ENCODE measurements at regions not wholly inside any gene's neighbourhood (a gene's known extent, or its start where the extent isn't known, plus 50 kb on each side); places are given as distances from the start of the nearest gene placed in this dataset.

- TF ChIP-seq PREB (CRISPR knock-in tag; IDR thresholded peaks at IDR 0.05; ENCODE audit: borderline replicate concordance) = no peak
- TF ChIP-seq ESRRA (CRISPR knock-in tag; IDR thresholded peaks at IDR 0.05; ENCODE audit: borderline replicate concordance) = no peak
- TF ChIP-seq ATF6 (CRISPR knock-in tag; IDR thresholded peaks at IDR 0.05) = no peak
Observed at GRCh38 chr20:47851774-47852173, 66.5 kb upstream of the SULF2 start (continued).

DNA sequence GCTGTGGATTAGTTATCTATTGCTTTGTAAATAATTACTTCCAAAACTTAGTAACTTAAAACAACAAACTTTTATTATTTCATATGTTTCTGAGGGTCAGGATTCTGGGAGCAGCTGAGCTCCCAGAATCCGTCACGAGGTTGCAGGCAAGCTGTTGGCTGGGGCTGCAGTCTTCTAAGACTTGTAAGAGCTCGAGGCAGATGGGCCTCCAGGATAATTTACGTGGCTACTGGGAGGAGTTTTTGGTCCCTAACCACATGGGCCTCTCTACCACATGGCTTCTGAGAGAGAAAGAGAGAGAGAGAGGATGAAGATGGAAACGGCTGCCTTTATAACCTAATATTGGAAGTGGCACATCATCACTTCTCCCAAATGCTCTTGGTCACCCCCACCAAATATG, 64.9 kb upstream of the SULF2 start:
- Mint-ChIP-seq H3K27ac (no peak overlapping the region), H3K27me3 (ENCODE audit: low read depth) (peaks cover 2% of the 10 kb centered on the region; the same call in 1 of the 2 replicates), H3K4me3 (no peak overlapping the region), H3K9me3 (peaks cover 23% of the 10 kb centered on the region), H3K4me1 (no peaks in the 10 kb centered on the region), H3K36me3 (peaks cover 10% of the 10 kb centered on the region)
- TF ChIP-seq ETV6 (CRISPR knock-in tag; IDR thresholded peaks at IDR 0.05) (no peak), GABPB1 (CRISPR knock-in tag; IDR thresholded peaks at IDR 0.05) (no peak), KAT7 (CRISPR knock-in tag; IDR thresholded peaks at IDR 0.05; ENCODE audit: borderline replicate concordance) (no peak), STAT6 (CRISPR knock-in tag; conservative IDR thresholded peaks at IDR 0.05; ENCODE audit: low read depth) (no peak), ZNF671 (CRISPR knock-in tag; IDR thresholded peaks at IDR 0.05) (no peak), HMGA2 (CRISPR knock-in tag; IDR thresholded peaks at IDR 0.05) (no peak), MYBL2 (CRISPR knock-in tag; IDR thresholded peaks at IDR 0.05) (no peak), ZBTB21 (CRISPR knock-in tag; IDR thresholded peaks at IDR 0.05; ENCODE audit: borderline replicate concordance) (no peak), ZNF281 (CRISPR knock-in tag; IDR thresholded peaks at IDR 0.05) (no peak), CBFB (CRISPR knock-in tag; IDR thresholded peaks at IDR 0.05; ENCODE audit: low read depth) (no peak), TP53 (CRISPR knock-in tag; IDR thresholded peaks at IDR 0.05) (no peak), ARID4B (CRISPR knock-in tag; IDR thresholded peaks at IDR 0.05; ENCODE audit: borderline replicate concordance) (no peak)
- TF ChIP-seq, protein P1, sequence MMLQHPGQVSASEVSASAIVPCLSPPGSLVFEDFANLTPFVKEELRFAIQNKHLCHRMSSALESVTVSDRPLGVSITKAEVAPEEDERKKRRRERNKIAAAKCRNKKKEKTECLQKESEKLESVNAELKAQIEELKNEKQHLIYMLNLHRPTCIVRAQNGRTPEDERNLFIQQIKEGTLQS (CRISPR knock-in tag; conservative IDR thresholded peaks at IDR 0.05) = no peak
- TF ChIP-seq, protein P2, sequence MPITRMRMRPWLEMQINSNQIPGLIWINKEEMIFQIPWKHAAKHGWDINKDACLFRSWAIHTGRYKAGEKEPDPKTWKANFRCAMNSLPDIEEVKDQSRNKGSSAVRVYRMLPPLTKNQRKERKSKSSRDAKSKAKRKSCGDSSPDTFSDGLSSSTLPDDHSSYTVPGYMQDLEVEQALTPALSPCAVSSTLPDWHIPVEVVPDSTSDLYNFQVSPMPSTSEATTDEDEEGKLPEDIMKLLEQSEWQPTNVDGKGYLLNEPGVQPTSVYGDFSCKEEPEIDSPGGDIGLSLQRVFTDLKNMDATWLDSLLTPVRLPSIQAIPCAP (CRISPR knock-in tag; IDR thresholded peaks at IDR 0.05) = no peak
- CTCF ChIA-PET = interaction anchor here (1.2 kb wide), 1 partner anchor 64 kb away, joined by 5 read pairs; no protein-coding TSS in a partner anchor
- DNase-seq (ENCODE audit: low spot score) = no peak
- POLR2A ChIA-PET = no interaction called here
- no peak for ATAC-seq
